Endothelial cell of umbilical vein (primary cell): ENCODE measurements at regions not wholly inside any gene's neighbourhood (a gene's known extent, or its start where the extent isn't known, plus 50 kb on each side); places are given as distances from the start of the nearest gene placed in this dataset.

Source experiments
- BruUV-seq: library from RNA; stranded (reverse); fragments of 400-500 nt; replicated peaks from 2 replicates; lab custom pipeline; 2021; lab: Mats Ljungman, UMichigan
- CTCF ChIA-PET: fragments of 300-600, 350-600 bp; sonication (Branson Sonifier 250); formaldehyde crosslinking; loops from one replicate; lab custom pipeline; 2021; ENCODE audit warnings: antibody characterized with exemption, inconsistent platforms; lab: Charles Lee
- POLR2A ChIA-PET: fragments of 300-600, 350-600 bp; sonication (Branson Sonifier 250); formaldehyde crosslinking; loops from one replicate; lab custom pipeline; 2021; ENCODE audit warnings: antibody characterized with exemption, inconsistent platforms; lab: Charles Lee
- DNase-seq: peaks from one replicate; pipeline ENCODE4 v3.0.0-alpha.2; 2011; ENCODE audit warnings: low read depth, low spot score
- FAIRE-seq: peaks from 2 replicates; lab custom pipeline; 2011; peaks lifted over from hg19 to GRCh38; lab: Jason Lieb, UNC
- H2AFZ ChIP-seq: 2 replicates; pipeline ENCODE4 v1.6.0; 2012; ENCODE audit warnings: low read depth, low read length, control low read depth, inconsistent platforms
- H3K27ac ChIP-seq: 2 replicates; pipeline ENCODE4 v1.5.1; 2011; ENCODE audit warnings: low read depth, mild to moderate bottlenecking, control low read depth, low read length, moderate library complexity; ENCODE audit not compliant: insufficient read depth
- H3K27me3 ChIP-seq, 2 experiments: 2 replicates each; pipeline versions ENCODE4 v1.6.0 to v1.6.1; 2011; ENCODE audit warnings: low read length in 2 of 2, mixed read lengths in 1 of 2; ENCODE audit not compliant: control insufficient read depth in 2 of 2, insufficient read depth in 2 of 2
- H3K36me3 ChIP-seq, 2 experiments: 2 replicates in 1 of 2; 3 replicates in 1 of 2; pipeline ENCODE4 v1.5.1; 2011; ENCODE audit warnings: low read length in 2 of 2, mild to moderate bottlenecking in 1 of 2, moderate library complexity in 1 of 2; ENCODE audit not compliant: control insufficient read depth in 2 of 2, insufficient read depth in 2 of 2; ENCODE audit errors: extremely low read depth in 1 of 2
- H3K4me1 ChIP-seq: 3 replicates; pipeline ENCODE4 v1.5.1; 2011; ENCODE audit warnings: mild to moderate bottlenecking, low read length; ENCODE audit not compliant: control insufficient read depth, insufficient read depth; ENCODE audit errors: extremely low read depth
- H3K4me2 ChIP-seq: 2 replicates; pipeline ENCODE4 v1.6.1; 2011; ENCODE audit warnings: low read length, control low read depth, mixed read lengths; ENCODE audit not compliant: insufficient read depth
- H3K4me3 ChIP-seq, 3 experiments: fragments of 200-600 bp in 1 of 3; sonication (generic), shearing (Covaris generic) in 1 of 3; replicated peaks in 1 of 3; 2 replicates each; pipeline ENCODE4 v1.5.1; 2011 to 2016; ENCODE audit warnings: control low read depth in 3 of 3, low read length in 3 of 3, mild to moderate bottlenecking in 2 of 3, inconsistent platforms in 1 of 3, low read depth in 1 of 3, moderate library complexity in 1 of 3; ENCODE audit not compliant: insufficient read depth in 1 of 3
- H3K79me2 ChIP-seq: 2 replicates; pipeline ENCODE4 v1.6.0; 2012; ENCODE audit warnings: low read length, inconsistent platforms; ENCODE audit not compliant: control insufficient read depth, insufficient read depth
- H3K9ac ChIP-seq: replicated peaks from 2 replicates; pipeline ENCODE3; 2011; ENCODE audit warnings: low read length, control low read depth; ENCODE audit not compliant: insufficient read depth; ENCODE audit errors: extremely low read depth
- H3K9me1 ChIP-seq: replicated peaks from 3 replicates; pipeline ENCODE4 v1.6.0; 2011; ENCODE audit warnings: mild to moderate bottlenecking, low read length; ENCODE audit not compliant: control insufficient read depth, insufficient read depth; ENCODE audit errors: extremely low read depth
- H3K9me3 ChIP-seq: replicated peaks from 2 replicates; pipeline ENCODE4 v1.5.1; 2012; ENCODE audit warnings: low read length, inconsistent platforms; ENCODE audit not compliant: control insufficient read depth, insufficient read depth
- H4K20me1 ChIP-seq: replicated peaks from 2 replicates; pipeline ENCODE3; 2011; ENCODE audit warnings: mild to moderate bottlenecking, low read length; ENCODE audit not compliant: control insufficient read depth, insufficient read depth; ENCODE audit errors: extremely low read depth
- EZH2 ChIP-seq: IDR thresholded peaks from 2 replicates; pipeline ENCODE4 v1.6.1; 2012; ENCODE audit warnings: borderline replicate concordance, low read depth, mild to moderate bottlenecking, moderate library complexity, low read length, inconsistent platforms; ENCODE audit not compliant: severe bottlenecking
- FOS ChIP-seq: IDR thresholded peaks from 2 replicates; pipeline ENCODE4 v1.6.1; 2011; ENCODE audit warnings: mild to moderate bottlenecking, low read length, moderate library complexity, borderline replicate concordance; ENCODE audit not compliant: insufficient read depth
- GATA2 ChIP-seq: IDR thresholded peaks from 2 replicates; pipeline ENCODE4 v1.7.0; 2011; ENCODE audit warnings: low read depth, mild to moderate bottlenecking, moderate library complexity, mixed read lengths, low read length; ENCODE audit not compliant: insufficient read length, insufficient read depth
- JUN ChIP-seq: IDR thresholded peaks from 2 replicates; pipeline ENCODE4 v1.6.1; 2011; ENCODE audit warnings: borderline replicate concordance, low read depth; ENCODE audit not compliant: insufficient read length, insufficient read depth
- MYC ChIP-seq: IDR thresholded peaks from one replicate; pipeline ENCODE4 v1.6.1; 2011; ENCODE audit warnings: mild to moderate bottlenecking, low read depth, low read length
- POLR2A ChIP-seq: IDR thresholded peaks from 2 replicates; pipeline ENCODE4 v1.6.1; 2012; ENCODE audit warnings: low read depth, mild to moderate bottlenecking, control low read depth, low read length
- POLR2AphosphoS5 ChIP-seq: IDR thresholded peaks from 2 replicates; pipeline ENCODE4 v1.6.1; 2012; ENCODE audit warnings: low read depth, mild to moderate bottlenecking, control low read depth, low read length, moderate library complexity; ENCODE audit not compliant: insufficient read depth
- dilution Hi-C: fragments of 300-500 bp; cut with MboI; formaldehyde crosslinking; loops from one replicate; pipeline ENCODE4 v1.15.0; 2019; ENCODE audit warnings: low sequenced_read_pairs; ENCODE audit not compliant: extremely low pct_ligation_motif_present
- intact Hi-C: fragments of 100-400 bp; cut with micrococcal nuclease; formaldehyde crosslinking; loops from one replicate; pipeline ENCODE4 v1.10.0; 2022
- TF ChIP-seq, protein P1 (sequence below): IDR thresholded peaks from 2 replicates; pipeline ENCODE4 v1.6.1; 2011; ENCODE audit not compliant: insufficient read depth, insufficient read length
- TF ChIP-seq, protein P2 (sequence below), 2 donors: IDR thresholded peaks; 1 replicate in 1 of 2; 2 replicates in 1 of 2; pipeline ENCODE4 v1.5.1; 2011; ENCODE audit warnings: low read length in 2 of 2, mild to moderate bottlenecking in 2 of 2, moderate library complexity in 2 of 2, control low read depth in 1 of 2, inconsistent platforms in 1 of 2, low read depth in 1 of 2; ENCODE audit not compliant: insufficient read depth in 1 of 2; ENCODE audit errors: extremely low read depth in 1 of 2

DNA sequence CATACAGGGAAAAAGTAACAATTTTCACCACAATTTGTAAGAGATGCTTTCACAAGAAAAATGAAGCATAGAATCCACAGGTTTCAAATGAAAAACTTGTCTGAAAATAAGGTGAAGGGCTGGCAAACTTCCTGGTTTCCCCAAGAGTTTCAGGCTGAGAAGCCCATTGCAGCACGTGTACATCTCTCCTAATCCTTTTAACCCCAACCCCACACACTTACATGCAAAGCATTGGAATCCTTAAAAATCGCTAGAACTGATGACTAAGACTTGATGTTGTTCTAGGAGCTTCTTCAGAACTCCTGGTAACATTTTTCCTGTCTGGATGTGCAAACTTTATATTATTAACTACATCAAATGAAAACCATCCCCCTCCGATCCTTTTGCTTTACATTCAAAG is 317.8 kb upstream of the RGMB start:
- POLR2A ChIA-PET = no interaction called here
- no peak overlapping the region for H3K4me3 ChIP-seq
- peaks cover 19% of the 10 kb centered on the region for H3K4me1 ChIP-seq
- dilution Hi-C loops = no loop called here
- H3K27ac ChIP-seq = peak overlapping the region; percentile 72
- H3K9ac ChIP-seq = peak overlapping the region; percentile 64
- TF ChIP-seq GATA2 = no peak
- TF ChIP-seq, protein P1, sequence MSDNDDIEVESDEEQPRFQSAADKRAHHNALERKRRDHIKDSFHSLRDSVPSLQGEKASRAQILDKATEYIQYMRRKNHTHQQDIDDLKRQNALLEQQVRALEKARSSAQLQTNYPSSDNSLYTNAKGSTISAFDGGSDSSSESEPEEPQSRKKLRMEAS = no peak
- TF ChIP-seq JUN = no peak
- TF ChIP-seq MYC = no peak
- TF ChIP-seq, protein P2, sequence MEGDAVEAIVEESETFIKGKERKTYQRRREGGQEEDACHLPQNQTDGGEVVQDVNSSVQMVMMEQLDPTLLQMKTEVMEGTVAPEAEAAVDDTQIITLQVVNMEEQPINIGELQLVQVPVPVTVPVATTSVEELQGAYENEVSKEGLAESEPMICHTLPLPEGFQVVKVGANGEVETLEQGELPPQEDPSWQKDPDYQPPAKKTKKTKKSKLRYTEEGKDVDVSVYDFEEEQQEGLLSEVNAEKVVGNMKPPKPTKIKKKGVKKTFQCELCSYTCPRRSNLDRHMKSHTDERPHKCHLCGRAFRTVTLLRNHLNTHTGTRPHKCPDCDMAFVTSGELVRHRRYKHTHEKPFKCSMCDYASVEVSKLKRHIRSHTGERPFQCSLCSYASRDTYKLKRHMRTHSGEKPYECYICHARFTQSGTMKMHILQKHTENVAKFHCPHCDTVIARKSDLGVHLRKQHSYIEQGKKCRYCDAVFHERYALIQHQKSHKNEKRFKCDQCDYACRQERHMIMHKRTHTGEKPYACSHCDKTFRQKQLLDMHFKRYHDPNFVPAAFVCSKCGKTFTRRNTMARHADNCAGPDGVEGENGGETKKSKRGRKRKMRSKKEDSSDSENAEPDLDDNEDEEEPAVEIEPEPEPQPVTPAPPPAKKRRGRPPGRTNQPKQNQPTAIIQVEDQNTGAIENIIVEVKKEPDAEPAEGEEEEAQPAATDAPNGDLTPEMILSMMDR (IDR thresholded peaks at IDR 0.05; ENCODE audit: extremely low read depth in 1 of 2, insufficient read depth in 1 of 2, low read depth in 1 of 2, low read length in 2 of 2) = no peak
- TF ChIP-seq EZH2 = no peak
- TF ChIP-seq FOS = no peak
- TF ChIP-seq POLR2A = no peak
- no peak for TF ChIP-seq POLR2AphosphoS5
- H3K9me1 ChIP-seq = no peaks in the 10 kb centered on the region
- no peak for FAIRE-seq
- peak overlapping the region; percentile 93 for H3K4me2 ChIP-seq
- no peaks in the 10 kb centered on the region for H3K36me3 ChIP-seq
- DNase-seq = no peak
- H3K9me3 ChIP-seq = no peaks in the 10 kb centered on the region
- CTCF ChIA-PET = interaction anchor here (1.1 to 5.6 kb wide), 6 partner anchors 17 to 1225 kb away, joined by 3 to 49 read pairs (median 6); no protein-coding TSS in a partner anchor
- no peaks in the 10 kb centered on the region for H3K27me3 ChIP-seq
- H3K79me2 ChIP-seq = no peaks in the 10 kb centered on the region
- no peaks in the 10 kb centered on the region for H4K20me1 ChIP-seq
- no TSS peak for BruUV-seq
- intact Hi-C loops = loop anchor here (1.0 to 5.0 kb wide), 3 partner anchors 145 to 618 kb away; no protein-coding TSS in a partner anchor
- peak overlapping the region; percentile 56 for H2AFZ ChIP-seq
